ENCODE measurements at regions not wholly inside any gene's neighbourhood (a gene's known extent, or its start where the extent isn't known, plus 50 kb on each side); places are given as distances from the start of the nearest gene placed in this dataset.

GRCh38 chr6:138011413-138011812, 95.8 kb downstream of the PERP start:
- no peak for DNase-seq

- DNase-seq, result no peak
Measured at GRCh38 chr6:138012682-138013081, 94.5 kb downstream of the PERP start.

- no peak for DNase-seq
Measured at GRCh38 chr6:138013959-138014358, 93.3 kb downstream of the PERP start.

GRCh38 chr6:138017166-138017757, 90.0 kb downstream of the PERP start:
- no peak for DNase-seq

GRCh38 chr6:138018297-138018696, 88.9 kb downstream of the PERP start:
- no peak for DNase-seq

GRCh38 chr6:138025528-138025978, 81.7 kb downstream of the PERP start:
- DNase-seq, result no peak

- no peak for DNase-seq
Measured at GRCh38 chr6:138026342-138026741, 80.9 kb downstream of the PERP start.

GRCh38 chr6:138028893-138029292, 78.3 kb downstream of the PERP start:
- no peak for DNase-seq

- DNase-seq, result no peak
Measured at GRCh38 chr6:138030872-138031271, 76.3 kb downstream of the PERP start.

GRCh38 chr6:138031417-138031816, 75.8 kb downstream of the PERP start:
- DNase-seq, result no peak

GRCh38 chr6:138031850-138032249, 75.4 kb downstream of the PERP start:
- DNase-seq, result no peak

GRCh38 chr6:138032571-138032970, 74.6 kb downstream of the PERP start:
- DNase-seq, result no peak

- no peak for DNase-seq
Measured at GRCh38 chr6:138034229-138034628, 73.0 kb downstream of the PERP start.

- peak; percentile 9 for DNase-seq
Measured at GRCh38 chr6:138035070-138035469, 72.1 kb downstream of the PERP start.

GRCh38 chr6:138036111-138036510, 71.1 kb downstream of the PERP start:
- no peak for DNase-seq

GRCh38 chr6:138037009-138037504, 70.2 kb downstream of the PERP start:
- no peak for DNase-seq

- DNase-seq, result no peak
Measured at GRCh38 chr6:138038142-138038870, 68.9 kb downstream of the PERP start.
